Inflammatory macrophage treated with lipopolysaccharide for 4 hours (primary cell): ENCODE measurements at regions not wholly inside any gene's neighbourhood (a gene's known extent, or its start where the extent isn't known, plus 50 kb on each side); places are given as distances from the start of the nearest gene placed in this dataset.

Experiments
- DNase-seq: peaks from one replicate; pipeline ENCODE4 v3.0.0-alpha.2; 2020

DNA sequence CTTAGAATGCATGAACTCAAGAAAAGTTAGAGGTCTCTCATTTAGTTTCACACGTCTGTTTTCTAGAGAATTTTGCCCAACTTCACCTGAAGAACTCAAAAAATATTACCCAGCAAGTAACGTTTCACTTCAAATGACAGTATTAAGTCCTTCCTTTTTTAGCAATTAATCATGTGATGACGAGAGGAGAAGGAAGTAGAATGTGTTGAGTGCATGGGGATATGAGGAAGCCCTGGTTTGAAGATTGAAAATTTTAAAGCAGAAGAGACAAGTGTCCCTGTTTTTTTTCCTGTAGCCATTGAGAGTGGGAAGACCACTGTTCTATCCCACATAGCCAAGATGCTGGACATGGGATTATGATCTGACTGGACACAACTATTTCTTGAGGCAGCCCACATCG, 406.3 kb upstream of the CPEB2 start:
- DNase-seq = peak; percentile 29

DNA sequence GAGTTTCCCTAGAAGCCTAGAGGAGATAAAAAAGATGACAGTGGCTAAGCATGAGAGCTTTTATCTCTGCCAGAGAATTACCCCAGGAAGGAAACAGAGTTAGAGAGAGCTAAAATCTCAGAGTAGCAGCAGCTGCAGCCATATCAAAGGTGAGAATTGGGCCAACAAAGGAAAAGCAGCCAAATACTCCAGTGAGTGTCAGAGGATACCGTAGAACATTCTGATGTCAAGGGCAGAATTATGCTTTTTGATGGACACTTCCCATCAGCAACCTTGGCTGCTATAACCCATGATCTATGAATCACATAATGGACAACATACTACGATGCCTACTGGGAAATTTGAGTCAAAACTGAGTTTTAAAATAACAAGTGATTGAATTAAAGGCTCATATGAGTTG, 405.8 kb upstream of the CPEB2 start:
- DNase-seq = no peak

- DNase-seq = no peak
Measured at GRCh38 chr4:14596904-14597303, 405.4 kb upstream of the CPEB2 start.

DNA sequence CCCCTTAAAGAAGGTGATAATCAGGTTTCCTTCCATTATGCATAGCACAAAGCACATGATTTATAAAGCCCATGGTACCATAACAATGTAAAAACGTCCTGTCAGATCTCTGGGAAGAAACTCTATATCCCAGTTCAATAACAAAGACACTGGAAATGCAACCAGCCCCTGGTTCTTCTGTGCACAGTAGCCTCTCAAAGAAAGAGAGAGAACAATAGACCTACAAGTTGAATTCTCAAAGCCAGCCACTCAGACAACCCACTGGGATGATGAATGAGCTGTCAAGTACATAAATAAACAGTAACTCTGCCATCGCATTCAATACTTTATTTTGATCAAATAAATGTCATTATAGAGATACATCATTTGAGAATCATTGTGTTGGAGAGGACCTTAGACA, 400.1 kb upstream of the CPEB2 start:
- DNase-seq = no peak

DNA sequence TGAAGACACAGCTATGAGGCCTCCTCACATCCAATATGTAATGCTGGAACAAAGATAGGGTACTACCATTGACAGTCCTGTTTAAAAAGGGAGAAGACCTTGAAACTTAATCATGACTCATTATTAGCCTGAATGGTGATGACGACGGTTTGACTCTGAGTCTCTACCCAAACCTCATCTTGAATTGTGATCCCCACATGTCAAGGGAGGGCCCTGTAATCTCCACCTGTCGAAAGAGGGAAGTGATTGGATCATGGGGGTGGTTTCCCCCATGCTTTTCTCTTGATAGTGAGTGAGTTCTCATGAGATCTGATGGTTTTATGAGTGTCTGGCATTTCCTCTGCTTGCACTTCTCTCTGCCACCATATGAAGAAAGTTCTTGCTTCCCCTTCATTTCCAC, 395.3 kb upstream of the CPEB2 start:
- no peak for DNase-seq

- DNase-seq = no peak
Measured at GRCh38 chr4:14607578-14607977, 394.7 kb upstream of the CPEB2 start.

GRCh38 chr4:14608630-14609029, 393.7 kb upstream of the CPEB2 start:
- DNase-seq = no peak

DNA sequence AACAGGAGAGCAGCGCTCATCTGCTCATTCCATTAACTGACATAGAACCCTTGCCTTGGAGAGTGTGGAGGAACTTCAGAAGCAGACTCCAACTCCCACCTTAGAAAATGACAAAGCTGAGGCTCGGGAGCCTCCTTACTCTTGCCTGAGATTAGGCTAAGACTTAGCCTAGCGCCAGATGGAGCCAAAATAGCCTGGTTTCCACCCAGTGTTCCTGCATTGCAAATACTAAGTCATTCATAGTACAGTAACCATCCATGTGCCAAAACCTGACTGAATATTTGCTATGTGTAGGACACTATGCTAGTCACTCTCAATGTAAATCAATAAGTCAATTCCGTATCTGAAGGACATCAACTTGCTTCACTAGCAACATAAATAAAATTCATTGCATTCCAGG, 387.4 kb upstream of the CPEB2 start:
- DNase-seq = no peak

- DNase-seq = peak; percentile 33
Measured at GRCh38 chr4:14615671-14616070, 386.6 kb upstream of the CPEB2 start.

DNA sequence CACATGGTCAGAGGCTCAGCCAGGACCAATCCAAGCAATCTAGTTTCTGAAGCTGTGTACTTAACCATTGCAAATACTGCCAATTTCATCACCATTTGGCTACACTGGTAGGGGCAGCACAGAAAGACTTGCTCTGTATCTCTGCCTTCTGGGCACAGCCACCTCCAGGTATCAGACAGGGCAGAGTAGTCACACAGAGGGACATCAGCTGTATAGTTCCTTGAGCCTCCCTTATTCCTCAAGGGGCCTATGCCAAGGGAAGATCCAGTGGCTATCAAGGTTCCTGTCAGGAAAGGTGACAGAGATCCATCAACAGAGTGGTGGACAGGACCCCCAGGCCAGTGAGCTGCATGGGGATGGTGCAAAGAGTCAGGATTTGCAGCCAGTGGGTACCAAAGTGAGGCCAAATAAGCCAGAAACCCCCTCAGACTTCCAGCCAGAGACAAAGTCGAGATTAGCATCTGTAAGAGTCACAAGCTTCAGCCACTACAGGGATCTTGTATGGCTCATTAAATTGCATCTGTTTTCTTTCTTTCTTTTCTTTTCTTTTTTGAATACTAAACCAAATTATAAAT, 381.6 kb upstream of the CPEB2 start:
- DNase-seq = no peak

GRCh38 chr4:14621731-14622463, 380.4 kb upstream of the CPEB2 start:
- DNase-seq = no peak

DNA sequence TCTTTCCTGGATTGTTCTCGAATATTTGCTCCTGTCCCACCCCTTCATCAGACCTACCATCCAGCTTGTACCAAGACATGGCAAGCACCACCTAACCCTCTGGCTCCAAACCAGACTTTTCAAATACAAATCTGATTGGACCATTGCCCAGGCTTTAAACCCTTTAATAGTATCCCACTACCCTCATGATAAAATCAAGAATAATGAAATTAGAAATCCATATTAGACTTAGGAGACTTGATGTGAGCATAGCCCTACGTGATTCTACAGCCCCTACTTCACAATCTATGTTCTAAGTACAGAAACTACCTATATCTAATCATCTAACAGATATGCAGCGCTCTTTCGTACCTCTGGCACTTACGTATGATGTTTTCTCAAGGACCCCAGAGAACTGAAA, 375.2 kb upstream of the CPEB2 start:
- DNase-seq = no peak

DNA sequence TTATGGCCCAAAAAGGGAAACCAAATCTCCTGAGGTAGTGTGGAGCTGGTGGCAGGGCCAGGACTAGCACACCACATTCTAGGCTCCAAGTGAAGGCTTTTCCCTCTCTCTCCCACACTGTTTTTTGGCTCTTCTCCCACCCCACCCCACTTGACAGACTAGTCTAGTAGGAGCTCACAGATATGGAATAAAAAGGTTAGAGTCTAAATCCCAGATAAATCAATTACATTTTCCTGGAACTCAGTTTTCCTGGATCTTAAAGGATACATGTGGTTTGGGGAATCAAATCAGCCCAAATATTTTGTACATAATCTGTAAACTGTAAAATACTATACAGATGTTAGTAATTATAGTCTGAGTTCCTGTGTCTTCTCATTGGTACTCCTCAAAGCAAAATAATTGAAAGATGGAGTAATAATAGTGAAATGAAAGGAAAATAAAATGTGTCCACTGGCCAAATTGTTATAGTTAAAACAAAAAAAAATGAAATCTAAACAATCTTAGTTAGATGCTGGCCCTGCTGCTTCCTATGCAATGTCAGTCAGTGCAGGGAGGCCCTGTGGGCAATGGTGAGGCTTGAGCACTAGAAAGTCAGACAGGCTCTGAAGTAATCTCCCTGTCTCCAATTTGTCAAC, 370.4 kb upstream of the CPEB2 start:
- no peak for DNase-seq

- DNase-seq = no peak
Measured at GRCh38 chr4:14636563-14636962, 365.7 kb upstream of the CPEB2 start.

GRCh38 chr4:14640476-14640875, 361.8 kb upstream of the CPEB2 start:
- DNase-seq = no peak

GRCh38 chr4:14641871-14642270, 360.4 kb upstream of the CPEB2 start:
- no peak for DNase-seq

- no peak for DNase-seq
Measured at GRCh38 chr4:14644580-14645282, 357.6 kb upstream of the CPEB2 start.

GRCh38 chr4:14646831-14647230, 355.4 kb upstream of the CPEB2 start:
- no peak for DNase-seq

DNA sequence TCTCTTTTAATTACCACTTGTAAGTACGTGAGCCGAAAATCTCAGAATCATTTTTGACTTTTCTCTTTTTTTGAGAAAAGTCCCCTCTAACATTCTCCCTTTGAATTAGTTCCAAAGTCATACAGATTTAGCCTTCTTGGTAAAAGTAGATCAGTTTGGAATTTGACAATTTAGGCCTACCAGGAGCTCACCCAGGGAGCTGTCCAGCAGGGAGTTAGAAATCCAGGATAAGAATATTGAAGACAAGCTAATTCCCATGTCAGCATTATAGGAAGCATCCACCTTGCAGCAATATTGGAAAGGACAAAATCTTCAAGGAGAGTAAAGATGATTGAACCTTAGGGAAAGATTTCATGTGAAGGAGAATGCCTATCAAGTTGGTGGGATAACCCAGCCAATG, 352.2 kb upstream of the CPEB2 start:
- no peak for DNase-seq

GRCh38 chr4:14652522-14652921, 349.8 kb upstream of the CPEB2 start:
- DNase-seq = no peak

DNA sequence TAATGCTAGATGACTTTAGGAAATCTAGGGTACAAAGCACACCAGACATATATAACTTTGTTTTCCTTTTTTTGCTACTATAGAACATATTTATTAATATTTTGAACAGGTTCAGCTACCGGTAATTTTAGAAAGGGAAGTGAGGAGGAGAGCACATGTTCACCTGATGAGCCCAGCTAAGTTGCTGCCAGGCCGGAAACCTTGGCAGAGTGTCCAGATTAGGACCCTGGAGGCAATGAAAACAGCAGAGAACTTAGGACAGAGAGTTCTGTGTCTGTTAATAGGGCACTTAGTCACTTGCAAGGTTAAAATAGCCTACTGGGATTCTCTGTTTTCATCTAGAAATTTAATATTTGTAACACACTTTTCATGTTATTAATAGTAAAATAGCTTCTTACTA, 348.9 kb upstream of the CPEB2 start:
- no peak for DNase-seq

DNA sequence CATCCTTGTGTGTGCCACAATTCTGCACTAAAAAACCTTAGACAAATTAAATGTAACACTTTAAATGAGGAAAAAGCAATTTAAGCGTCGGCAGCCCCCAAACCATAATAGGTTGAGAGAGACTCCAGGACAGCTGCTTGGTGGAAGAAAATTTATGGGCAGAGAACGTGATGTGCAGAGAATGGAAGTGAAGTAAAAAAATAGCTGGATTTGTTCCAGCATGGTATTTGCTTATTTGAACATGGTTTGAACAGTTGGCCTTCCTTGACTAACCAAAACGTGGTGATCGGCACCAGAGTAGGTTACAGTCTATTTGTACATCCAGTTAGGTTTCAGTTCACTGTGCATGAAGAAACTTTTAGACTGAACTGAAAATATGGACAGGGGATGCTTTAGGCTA, 343.0 kb upstream of the CPEB2 start:
- DNase-seq = no peak

DNA sequence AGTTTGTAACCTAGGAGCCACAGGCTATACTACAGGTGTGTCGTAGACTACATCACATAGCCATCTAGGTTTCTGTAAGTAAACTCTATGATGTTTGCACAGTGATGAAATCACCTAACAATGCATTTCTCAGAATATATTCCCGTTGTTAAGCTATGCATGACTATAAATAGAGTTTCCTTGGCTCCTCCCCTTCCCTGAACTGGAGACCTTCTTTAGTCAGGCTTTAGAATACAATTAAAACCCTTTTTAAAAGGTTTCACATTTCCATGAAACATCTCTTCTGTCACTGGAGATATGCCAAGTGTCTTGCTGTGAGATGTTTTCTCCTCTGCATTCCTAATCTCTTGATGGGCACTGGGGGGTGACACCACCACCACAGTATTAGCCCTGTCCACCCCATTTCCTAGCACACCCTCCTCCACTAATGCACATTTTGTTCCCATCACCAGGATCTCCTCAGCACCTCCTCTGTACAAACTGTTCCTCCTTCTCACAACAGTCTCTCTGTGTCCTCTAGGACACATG, 334.6 kb upstream of the CPEB2 start:
- no peak for DNase-seq

DNA sequence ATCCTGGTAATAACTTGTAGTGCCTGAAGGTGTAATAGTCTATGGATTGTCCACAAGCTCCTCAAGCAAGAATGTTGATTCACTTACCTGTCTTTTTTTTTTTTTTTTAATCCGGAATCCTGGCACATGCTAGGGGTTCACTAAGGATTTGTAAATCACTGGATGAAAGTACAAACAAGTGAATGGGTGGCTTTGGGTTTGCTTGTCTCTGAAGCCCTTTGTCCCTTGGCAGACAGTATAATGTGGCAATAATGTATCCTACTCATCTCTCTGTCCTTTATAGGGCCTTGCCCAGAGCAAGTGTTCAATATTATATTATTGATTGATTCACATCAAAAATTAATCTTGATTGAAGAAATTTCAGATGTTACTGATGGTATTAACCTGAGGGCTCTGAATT, 334.0 kb upstream of the CPEB2 start:
- no peak for DNase-seq
